Karpas-422 (cell line): ENCODE measurements at regions not wholly inside any gene's neighbourhood (a gene's known extent, or its start where the extent isn't known, plus 50 kb on each side); places are given as distances from the start of the nearest gene placed in this dataset.

Experiments
- DNase-seq: peaks from one replicate; pipeline ENCODE4 v3.0.0-alpha.2; 2015
- H2AFZ ChIP-seq: fragments of 200-600 bp; sonication (generic); 2 replicates; pipeline ENCODE4 v1.6.1; 2014; ENCODE audit warnings: antibody characterized with exemption, low read length, mixed read lengths
- H3K27ac ChIP-seq: fragments of 200-600 bp; sonication (generic); 2 replicates; pipeline ENCODE4 v1.5.1; 2014; ENCODE audit warnings: mild to moderate bottlenecking, low read length, moderate library complexity
- H3K27me3 ChIP-seq: fragments of 200-600 bp; sonication (generic); 2 replicates; pipeline ENCODE4 v1.6.1; 2014; ENCODE audit warnings: low read length, mixed read lengths
- H3K36me3 ChIP-seq: fragments of 200-600 bp; sonication (generic); 2 replicates; pipeline ENCODE4 v1.6.1; 2014; ENCODE audit warnings: low read length, mixed read lengths; ENCODE audit not compliant: insufficient read depth
- H3K4me1 ChIP-seq: fragments of 200-600 bp; sonication (generic); 2 replicates; pipeline ENCODE4 v1.6.1; 2014; ENCODE audit warnings: mild to moderate bottlenecking, low read length, mixed read lengths
- H3K4me2 ChIP-seq: fragments of 200-600 bp; sonication (generic); 2 replicates; pipeline ENCODE4 v1.6.1; 2014; ENCODE audit warnings: low read length, low read depth, mild to moderate bottlenecking; ENCODE audit not compliant: poor library complexity, severe bottlenecking
- H3K4me3 ChIP-seq: fragments of 200-600 bp; sonication (generic); 2 replicates; pipeline ENCODE4 v1.5.1; 2014; ENCODE audit warnings: mild to moderate bottlenecking, antibody characterized with exemption, low read length, mixed read lengths
- H3K79me2 ChIP-seq: fragments of 200-600 bp; sonication (generic); 2 replicates; pipeline ENCODE4 v1.6.1; 2014; ENCODE audit warnings: mild to moderate bottlenecking, low read length, mixed read lengths
- H3K9ac ChIP-seq: fragments of 200-600 bp; sonication (generic); 2 replicates; pipeline ENCODE4 v1.6.0; 2014; ENCODE audit warnings: low read length
- H3K9me2 ChIP-seq: fragments of 200-600 bp; sonication (generic), shearing (Covaris generic); replicated peaks from 2 replicates; pipeline ENCODE4 v1.6.0; 2014; ENCODE audit warnings: mild to moderate bottlenecking, low read length, moderate library complexity; ENCODE audit not compliant: insufficient read depth
- H3K9me3 ChIP-seq: fragments of 300-700, 200-600 bp; sonication (generic); 2 replicates; pipeline ENCODE4 v1.6.1; 2014; ENCODE audit warnings: low read length, mixed read lengths
- H4K20me1 ChIP-seq: fragments of 200-600 bp; sonication (generic); 2 replicates; pipeline ENCODE4 v1.6.1; 2014; ENCODE audit warnings: mild to moderate bottlenecking, antibody characterized with exemption, low read length, low read depth; ENCODE audit not compliant: insufficient read depth

DNA sequence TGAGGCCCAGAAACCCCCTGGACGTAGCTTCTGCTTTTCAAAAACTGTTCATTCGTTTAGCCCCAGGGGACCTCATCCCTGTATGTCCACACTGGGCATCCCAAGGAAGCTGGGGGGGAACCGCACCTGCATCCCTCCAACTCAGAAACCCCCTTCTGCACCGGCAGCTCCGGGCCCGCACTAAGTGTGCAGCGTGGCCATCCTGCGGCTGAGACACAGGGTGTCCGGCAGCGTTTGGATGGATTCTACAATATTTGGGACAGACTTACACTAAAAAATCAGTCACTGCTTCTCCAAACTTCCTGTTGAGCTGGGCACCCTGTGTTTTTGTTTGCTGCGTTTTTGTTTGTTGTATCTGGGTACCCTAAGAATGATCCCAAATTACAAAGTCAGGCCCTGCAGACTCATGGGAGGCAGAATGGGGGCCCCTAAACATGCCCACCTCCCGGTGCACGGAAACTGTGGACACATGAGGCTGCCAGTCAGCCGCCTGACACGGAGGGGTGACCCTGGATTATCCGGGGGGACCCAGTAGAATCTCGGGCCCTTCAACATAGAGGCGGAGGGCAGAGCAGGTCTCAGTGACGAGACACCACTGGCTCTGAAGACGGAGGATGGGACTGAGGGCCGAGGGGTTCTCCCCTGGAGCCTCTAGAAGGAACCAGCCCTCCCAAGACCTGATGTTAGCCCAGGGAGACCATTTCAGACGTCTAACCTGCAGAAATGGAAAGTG, 88.2 kb upstream of the BHLHE23 start:
- Histone ChIP-seq H3K9me3 (no peaks in the 10 kb centered on the region), H3K4me3 (no peak overlapping the region), H3K9ac (no peak overlapping the region), H4K20me1 (no peaks in the 10 kb centered on the region), H3K36me3 (no peaks in the 10 kb centered on the region), H3K27ac (no peak overlapping the region), H3K4me2 (no peak overlapping the region), H3K79me2 (no peaks in the 10 kb centered on the region), H3K27me3 (no peaks in the 10 kb centered on the region), H3K4me1 (no peaks in the 10 kb centered on the region), H2AFZ (no peak overlapping the region), H3K9me2 (no peaks in the 10 kb centered on the region)
- no peak for DNase-seq

DNA sequence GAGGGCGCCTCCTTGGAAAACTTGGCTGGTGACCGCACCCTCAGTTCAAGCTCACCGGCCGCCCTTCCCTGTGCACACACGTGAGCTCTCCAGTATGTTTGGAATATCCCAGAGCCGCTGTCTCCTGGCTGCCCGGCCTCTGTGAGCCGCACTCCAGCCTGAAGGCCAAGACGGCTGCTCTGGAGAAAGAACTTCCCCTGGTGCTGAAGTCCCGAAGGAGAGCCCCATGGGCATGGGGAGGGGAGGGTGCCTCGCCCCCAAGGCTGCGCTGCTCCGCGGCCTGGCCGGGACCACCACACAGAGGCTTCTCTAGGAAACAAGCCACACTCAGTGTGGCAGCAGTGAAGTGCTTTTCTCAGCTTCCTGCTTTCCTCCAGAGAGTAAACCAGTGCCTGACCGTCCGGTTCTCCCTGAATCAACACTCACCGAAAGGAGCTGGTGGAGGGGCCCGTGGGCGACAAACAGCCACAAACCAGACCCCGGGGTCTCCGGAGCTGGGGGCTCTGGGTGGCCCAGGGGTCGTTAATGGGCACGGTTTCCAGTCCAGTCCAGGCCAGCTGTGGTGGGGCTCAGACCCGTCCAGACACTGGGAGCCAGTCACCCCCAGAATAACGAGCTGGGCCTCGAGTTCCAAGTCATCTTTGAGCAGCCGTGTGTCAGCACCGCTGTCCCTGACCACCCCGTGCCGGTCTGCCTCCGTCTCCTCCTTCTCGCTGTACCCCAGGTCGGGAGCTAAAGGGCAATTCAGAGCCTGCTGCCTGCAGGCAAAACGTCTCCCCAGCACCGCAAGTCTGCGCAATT, 87.4 kb upstream of the BHLHE23 start:
- Histone ChIP-seq H3K27me3 (no peaks in the 10 kb centered on the region), H2AFZ (no peak overlapping the region)

DNA sequence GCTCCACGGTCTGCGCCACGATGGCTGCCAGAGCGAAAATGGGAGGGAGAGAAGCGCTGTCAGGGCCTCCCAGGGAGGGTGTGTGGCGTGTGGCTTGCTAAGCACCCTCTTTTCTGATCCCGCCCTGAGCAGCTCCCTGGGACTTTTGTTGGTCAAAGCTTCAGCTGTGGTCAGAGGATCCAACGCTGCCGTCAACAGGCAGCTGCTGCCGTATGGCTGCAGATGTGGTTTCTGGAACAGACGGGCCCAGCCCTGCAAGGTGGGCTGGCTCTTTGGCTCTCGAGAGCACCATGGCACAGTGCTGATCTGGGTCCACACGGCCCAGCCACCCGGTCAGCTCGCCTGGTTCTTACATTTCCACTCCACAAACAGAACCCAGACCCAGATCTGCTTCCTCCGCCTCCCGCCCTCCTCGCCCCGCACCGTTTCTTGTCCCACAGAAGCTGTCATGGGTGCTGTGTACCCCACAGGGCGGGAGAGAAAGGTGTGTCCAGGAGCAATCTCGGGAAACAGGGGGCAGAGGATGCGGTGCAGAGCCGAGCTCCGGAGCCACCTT, 86.0 kb upstream of the BHLHE23 start:
- Histone ChIP-seq H3K79me2 (no peaks in the 10 kb centered on the region), H2AFZ (no peak overlapping the region), H3K4me2 (no peak overlapping the region), H3K4me1 (no peaks in the 10 kb centered on the region), H4K20me1 (no peaks in the 10 kb centered on the region; the same call in 1 of the 2 replicates), H3K36me3 (no peaks in the 10 kb centered on the region), H3K27me3 (no peaks in the 10 kb centered on the region), H3K4me3 (no peak overlapping the region), H3K9me2 (no peaks in the 10 kb centered on the region), H3K27ac (no peak overlapping the region), H3K9ac (no peak overlapping the region), H3K9me3 (no peaks in the 10 kb centered on the region)
- DNase-seq, result no peak

More for the DNA sequence above, 87.4 kb upstream of the BHLHE23 start:
- Histone ChIP-seq H3K4me2 (no peak overlapping the region), H3K36me3 (no peaks in the 10 kb centered on the region), H3K27ac (no peak overlapping the region), H4K20me1 (no peaks in the 10 kb centered on the region), H3K4me1 (no peaks in the 10 kb centered on the region), H3K4me3 (no peak overlapping the region), H3K9ac (no peak overlapping the region), H3K79me2 (no peaks in the 10 kb centered on the region), H3K9me2 (no peaks in the 10 kb centered on the region), H3K9me3 (no peaks in the 10 kb centered on the region)
- no peak for DNase-seq

DNA sequence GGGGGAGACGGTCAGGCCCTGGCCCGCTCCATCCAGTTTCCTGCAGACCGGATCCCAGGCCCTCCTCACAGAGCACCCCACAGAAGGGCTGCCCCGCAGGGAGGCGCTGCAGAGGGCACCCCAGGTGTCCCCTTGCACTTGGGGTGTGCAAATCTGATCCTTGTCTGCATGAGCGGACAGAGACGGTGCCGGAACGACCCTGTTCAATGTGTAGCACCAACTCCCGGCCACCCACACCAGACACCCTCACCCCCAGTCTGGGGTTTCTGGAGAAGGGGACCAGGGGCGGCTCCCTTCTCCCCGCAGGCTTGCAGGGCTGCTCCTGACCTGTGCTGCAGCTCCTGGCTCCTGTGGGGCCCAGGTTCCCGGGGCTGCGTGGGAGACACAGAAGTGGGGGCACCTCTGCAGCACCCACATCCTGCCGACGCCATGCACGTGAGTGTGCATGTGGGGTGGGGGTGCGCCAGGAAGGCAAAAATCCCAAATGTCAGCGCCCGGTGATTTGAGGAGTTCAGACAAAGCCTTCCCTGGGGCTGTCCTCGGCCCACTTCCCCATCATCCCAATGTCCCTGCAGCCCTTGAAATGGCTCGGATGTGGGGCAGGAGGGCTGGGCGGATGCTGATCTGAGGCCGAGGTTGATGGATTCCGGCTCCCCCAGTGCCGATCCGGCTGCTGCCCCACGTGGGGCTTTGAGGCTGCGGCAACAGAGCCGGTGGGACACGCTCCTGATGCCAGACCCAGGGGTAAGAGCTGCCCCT, 85.3 kb upstream of the BHLHE23 start:
- H3K36me3 ChIP-seq, result no peaks in the 10 kb centered on the region
- H3K27me3 ChIP-seq, result no peaks in the 10 kb centered on the region
- no peaks in the 10 kb centered on the region for H3K9me3 ChIP-seq
- H3K4me2 ChIP-seq, result no peak overlapping the region
- H3K79me2 ChIP-seq, result no peaks in the 10 kb centered on the region
- H3K9me2 ChIP-seq, result no peaks in the 10 kb centered on the region
- H3K4me1 ChIP-seq, result no peaks in the 10 kb centered on the region
- H3K4me3 ChIP-seq, result no peak overlapping the region
- no peaks in the 10 kb centered on the region; the same call in 1 of the 2 replicates for H4K20me1 ChIP-seq
- no peak overlapping the region for H3K27ac ChIP-seq
- H3K9ac ChIP-seq, result no peak overlapping the region
- no peak overlapping the region for H2AFZ ChIP-seq
- DNase-seq, result no peak

DNA sequence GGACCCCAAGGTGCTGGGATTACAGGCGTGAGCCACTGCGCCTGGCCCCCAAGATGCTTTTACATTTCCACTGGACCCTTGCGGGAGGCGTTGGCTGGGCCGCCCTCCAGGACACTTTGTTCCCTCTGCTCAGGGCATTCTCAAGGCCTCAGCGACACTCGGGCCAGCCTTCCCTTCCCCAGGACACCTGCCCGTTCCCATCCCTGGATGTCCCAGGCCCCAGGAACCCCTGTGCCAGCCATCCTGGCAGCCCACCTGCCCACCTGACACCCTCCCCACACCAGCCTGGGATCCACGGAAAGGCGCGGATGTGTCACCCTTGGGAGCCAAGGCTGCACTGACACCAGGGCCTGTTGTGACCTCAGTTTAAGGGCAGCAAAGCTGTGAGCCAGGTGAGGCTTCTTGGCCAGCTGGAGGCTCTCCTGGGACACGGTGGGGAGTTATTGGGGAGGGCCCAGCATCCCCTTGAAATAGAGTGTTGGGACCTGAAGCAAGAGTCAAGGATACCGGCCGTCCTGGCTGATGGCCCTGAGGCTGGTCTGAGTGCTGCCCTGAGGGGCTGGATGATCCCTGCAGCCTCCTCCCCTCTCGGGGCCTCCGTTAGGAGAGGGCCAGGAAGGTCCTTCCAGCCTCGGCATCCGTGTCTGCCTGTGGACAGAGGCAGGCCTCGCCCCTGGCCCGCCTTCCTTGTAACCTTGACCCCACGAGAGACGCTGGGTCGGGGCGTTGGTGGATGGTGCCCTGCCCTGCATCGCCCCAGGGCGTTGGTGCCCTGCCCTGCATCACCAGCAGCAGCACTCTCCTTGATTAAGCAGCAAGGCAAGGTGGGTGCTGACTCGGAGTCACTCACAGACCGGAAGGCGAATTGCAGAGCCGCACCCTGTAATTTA, 84.2 kb upstream of the BHLHE23 start:
- no peaks in the 10 kb centered on the region for H3K79me2 ChIP-seq
- H3K4me1 ChIP-seq, result no peaks in the 10 kb centered on the region
- H3K9me2 ChIP-seq, result no peaks in the 10 kb centered on the region
- no peak overlapping the region for H2AFZ ChIP-seq
- H3K27ac ChIP-seq, result no peak overlapping the region
- no peak for DNase-seq
- H3K27me3 ChIP-seq, result no peaks in the 10 kb centered on the region
- H3K9me3 ChIP-seq, result no peaks in the 10 kb centered on the region
- no peaks in the 10 kb centered on the region for H3K36me3 ChIP-seq
- H3K9ac ChIP-seq, result no peak overlapping the region
- H3K4me2 ChIP-seq, result no peak overlapping the region
- no peak overlapping the region for H3K4me3 ChIP-seq
- H4K20me1 ChIP-seq, result no peaks in the 10 kb centered on the region; the same call in 1 of the 2 replicates

DNA sequence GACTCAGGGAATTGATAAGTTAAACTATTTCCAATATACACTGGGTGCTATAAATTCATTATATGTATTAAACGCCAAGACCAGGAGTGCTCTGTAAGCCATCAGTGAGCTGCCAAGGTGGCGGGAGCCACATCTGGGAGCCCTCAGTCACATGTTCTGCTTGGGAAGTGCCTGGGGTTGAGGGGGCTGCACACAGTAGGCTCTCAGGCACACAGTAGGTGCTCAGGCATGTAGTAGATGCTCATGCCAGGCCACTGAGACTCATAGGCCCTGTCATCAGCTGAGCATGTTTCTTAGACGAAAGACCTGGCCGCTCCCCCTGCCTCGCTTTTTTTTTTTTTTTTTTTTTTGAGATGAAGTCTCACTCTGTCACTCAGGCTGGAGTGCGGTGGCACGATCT, 83.3 kb upstream of the BHLHE23 start:
- Histone ChIP-seq H3K9me3 (no peaks in the 10 kb centered on the region), H3K36me3 (no peaks in the 10 kb centered on the region), H4K20me1 (no peaks in the 10 kb centered on the region; the same call in 1 of the 2 replicates), H3K27me3 (no peaks in the 10 kb centered on the region), H3K9ac (no peak overlapping the region), H3K9me2 (no peaks in the 10 kb centered on the region), H3K4me1 (no peaks in the 10 kb centered on the region), H3K27ac (no peak overlapping the region), H3K4me3 (no peak overlapping the region), H3K4me2 (no peak overlapping the region), H3K79me2 (no peaks in the 10 kb centered on the region), H2AFZ (no peak overlapping the region)
- DNase-seq, result no peak

DNA sequence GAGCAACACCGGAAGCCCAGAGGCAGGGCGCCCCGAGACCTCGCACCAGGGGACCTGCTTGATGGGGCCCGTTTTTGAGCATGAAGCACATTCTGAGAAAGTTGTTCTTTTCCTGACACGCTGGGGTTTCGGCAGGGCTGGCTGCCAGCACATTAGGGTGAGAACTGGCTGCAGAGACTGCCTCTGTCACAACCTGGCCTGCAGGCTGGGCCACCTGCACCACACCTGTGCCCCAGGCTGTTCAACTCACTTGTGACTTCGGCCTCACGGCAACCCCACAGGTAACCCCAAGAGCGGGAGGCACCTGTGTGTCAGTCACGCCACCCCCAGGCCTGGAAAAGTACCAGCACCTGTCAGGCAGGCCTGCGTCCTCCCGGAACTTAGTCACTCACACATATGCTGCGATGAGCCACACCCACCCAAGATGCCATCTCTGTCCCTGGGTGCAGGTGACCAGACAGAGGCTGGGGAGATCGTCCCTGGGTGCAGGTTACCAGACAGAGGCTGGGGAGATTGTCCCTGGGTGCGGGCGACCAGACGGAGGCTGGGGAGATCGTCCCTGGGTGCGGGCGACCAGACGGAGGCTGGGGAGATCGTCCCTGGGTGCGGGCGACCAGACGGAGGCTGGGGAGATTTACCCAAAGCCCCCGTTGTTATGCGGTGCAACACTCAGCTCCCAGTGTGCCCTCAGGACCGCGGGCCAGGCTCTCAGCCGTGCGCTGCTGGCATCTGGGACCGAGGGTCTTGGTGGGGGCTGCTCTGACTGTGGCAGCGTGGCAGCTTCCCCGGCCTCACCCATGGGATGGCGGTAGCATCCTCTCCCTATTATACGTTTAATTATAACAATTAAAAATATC, 82.5 kb upstream of the BHLHE23 start:
- Histone ChIP-seq H3K27ac (no peak overlapping the region), H3K27me3 (no peaks in the 10 kb centered on the region), H3K4me2 (no peak overlapping the region), H3K9ac (no peak overlapping the region), H2AFZ (no peak overlapping the region), H3K4me3 (no peak overlapping the region), H3K9me2 (no peaks in the 10 kb centered on the region), H4K20me1 (no peaks in the 10 kb centered on the region; the same call in 1 of the 2 replicates), H3K36me3 (no peaks in the 10 kb centered on the region), H3K79me2 (no peaks in the 10 kb centered on the region), H3K9me3 (no peaks in the 10 kb centered on the region), H3K4me1 (no peaks in the 10 kb centered on the region)
- DNase-seq, result no peak
